NCI-H1436 treated with DMSO at 0.1 percent for 48 hours (cell line): ENCODE measurements at regions not wholly inside any gene's neighbourhood (a gene's known extent, or its start where the extent isn't known, plus 50 kb on each side); places are given as distances from the start of the nearest gene placed in this dataset.

Experiments used
- DNase-seq: peaks from one replicate; lab custom pipeline; 2025; lab: John Stamatoyannopoulos, UW

DNA sequence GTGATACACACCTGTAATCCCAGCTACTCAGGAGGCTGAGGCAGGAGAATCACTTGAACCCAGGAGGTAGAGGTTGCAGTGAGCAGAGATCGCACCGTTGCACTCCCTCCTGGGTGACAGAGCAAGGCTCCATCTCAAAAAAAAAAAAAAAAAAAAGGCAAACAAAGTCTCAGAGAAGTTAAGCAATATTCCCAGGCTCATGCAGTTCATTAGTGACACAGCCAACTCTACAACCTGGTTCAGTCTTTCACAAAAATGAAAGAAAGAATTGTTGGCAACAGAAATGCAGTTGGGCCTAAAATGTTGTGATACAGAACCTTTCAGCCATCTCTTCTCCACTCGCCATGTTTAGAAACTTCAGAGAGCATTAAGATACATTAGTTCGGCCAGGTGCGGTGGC is 242.1 kb downstream of the LTN1 start:
- no peak for DNase-seq

DNA sequence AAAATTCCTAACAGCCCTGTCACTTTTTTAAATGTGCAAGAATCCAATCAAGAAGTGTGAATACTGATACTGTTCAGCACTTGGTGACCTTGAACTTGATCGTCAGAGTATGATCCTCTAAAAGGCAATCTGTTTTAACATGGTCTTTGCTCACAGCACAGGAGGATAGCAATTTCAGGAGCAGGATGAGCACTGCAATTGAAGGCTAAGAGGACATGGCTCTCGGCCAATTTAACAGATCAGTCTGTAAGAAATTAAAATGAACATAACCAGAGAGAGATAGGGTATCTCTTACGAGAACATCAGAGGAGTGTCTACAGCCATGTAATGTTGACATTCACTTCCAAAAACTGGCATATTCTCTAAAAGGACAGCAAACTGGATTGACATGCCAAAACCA is 243.1 kb downstream of the LTN1 start:
- no peak for DNase-seq

GRCh38 chr21:28747464-28747863 is 245.2 kb downstream of the LTN1 start:
- no peak for DNase-seq

DNA sequence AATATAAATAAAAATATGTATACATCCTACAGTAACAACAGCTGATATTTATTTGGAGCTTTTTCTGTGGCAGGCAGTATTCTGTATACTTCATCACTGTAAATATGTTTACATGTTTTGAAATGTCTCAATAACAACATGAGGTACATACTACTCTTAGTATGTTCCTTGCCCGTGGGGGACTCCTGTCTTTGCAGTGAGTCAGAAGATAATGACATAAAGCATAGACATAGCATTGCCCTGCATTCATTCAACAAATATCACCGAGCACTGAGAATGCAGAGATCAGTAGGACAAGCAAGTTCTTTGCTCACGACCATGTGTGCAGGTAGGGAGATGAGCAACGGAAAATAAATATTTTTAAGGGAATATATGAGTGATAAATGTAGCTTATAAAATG is 246.5 kb downstream of the LTN1 start:
- no peak for DNase-seq

GRCh38 chr21:28745131-28746016 is 247.3 kb downstream of the LTN1 start:
- DNase-seq = peak; percentile 20

GRCh38 chr21:28743723-28744122 is 249.0 kb downstream of the LTN1 start:
- DNase-seq = no peak

- DNase-seq = no peak
Measured at GRCh38 chr21:28742527-28742926, 250.2 kb downstream of the LTN1 start.

GRCh38 chr21:28740125-28740524 is 252.6 kb downstream of the LTN1 start:
- no peak for DNase-seq

DNA sequence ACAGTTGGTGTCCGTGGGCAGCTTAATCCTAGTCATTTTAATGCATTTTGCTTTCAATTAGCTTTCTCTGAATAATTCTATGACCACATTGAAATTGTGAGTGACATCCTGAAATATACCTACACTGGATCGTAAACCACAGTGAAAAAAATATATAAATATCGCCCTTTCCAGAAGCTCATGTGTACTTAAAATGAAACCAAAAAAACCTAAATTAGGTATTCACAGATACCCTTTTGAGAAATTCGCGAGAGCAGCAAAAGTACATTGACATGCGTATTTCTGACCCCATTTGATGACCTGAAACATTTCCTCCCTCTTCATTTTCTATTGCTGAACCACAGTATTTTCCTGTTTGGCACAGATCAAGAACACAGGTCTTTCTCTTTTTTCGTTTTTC is 253.8 kb downstream of the LTN1 start:
- no peak for DNase-seq

DNA sequence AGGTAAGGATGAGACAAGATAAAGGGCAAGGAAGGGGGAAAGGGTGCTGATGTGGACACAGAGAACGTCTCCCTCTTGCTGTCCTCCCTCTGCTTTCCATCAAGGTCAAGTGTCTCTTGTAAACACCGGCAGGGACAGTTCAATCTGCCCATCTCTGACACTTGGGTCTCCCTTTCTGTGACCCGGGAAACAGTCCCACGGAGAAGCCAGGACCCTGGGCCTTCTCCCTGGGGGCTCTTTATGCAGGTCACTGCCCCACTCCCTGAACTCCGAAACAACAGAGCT is 254.3 kb downstream of the LTN1 start:
- DNase-seq = no peak

DNA sequence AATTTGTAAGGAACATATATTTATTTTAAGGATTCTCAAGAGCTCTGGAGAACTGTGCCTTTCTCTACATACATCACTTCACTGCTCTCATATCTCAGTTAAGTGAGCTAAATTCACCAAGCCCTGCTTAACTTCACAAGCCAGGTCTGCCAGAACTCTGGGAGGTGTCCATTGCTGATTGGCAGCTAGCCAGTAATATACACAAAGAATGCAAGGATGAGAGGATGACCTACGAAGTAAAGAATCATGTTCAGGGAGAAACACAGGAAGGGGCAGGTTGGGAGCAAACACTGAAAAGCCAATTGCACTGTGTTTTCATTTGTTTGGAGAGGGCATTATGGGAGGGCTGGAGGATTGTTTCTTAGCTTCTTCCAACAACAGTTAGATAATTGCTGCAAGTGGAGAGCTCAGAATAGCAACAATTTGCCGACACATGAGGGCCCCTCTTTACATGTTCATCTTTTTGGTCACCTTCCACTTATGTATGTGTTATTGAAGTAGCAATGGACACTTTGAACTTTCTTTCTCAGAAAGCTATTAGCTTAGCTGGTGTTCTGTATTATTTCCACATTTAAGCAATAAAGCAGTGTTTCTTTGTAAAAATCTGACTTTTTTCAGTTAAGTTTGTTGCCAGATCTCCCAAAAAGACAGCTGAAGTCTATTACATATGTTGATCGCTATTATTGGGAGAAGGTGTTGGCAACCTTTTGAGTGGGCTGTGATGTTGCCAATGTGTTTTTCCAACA is 254.8 kb downstream of the LTN1 start:
- DNase-seq = no peak

- DNase-seq = no peak
Measured at GRCh38 chr21:28734522-28735175, 258.0 kb downstream of the LTN1 start.

GRCh38 chr21:28731700-28732321 is 260.9 kb downstream of the LTN1 start:
- DNase-seq = no peak

DNA sequence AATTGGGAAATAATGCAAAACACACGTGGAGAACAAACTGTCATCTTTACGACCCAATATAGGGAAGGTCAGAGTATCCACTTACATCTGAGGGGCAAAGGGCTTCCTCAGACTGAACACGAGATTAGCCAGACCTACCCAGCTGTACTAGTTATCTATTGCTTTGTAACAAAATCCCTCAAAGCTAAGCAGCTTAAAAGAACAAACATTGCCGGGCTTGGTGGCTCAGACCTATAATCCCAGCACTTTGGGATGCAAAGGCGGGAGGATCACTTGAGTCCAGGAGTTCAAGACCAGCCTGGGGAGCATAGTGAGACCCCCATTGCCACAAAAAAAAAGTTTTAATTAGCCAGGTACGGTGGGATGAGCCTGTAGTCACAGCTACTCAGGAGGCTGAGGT is 262.8 kb downstream of the LTN1 start:
- DNase-seq = no peak

- no peak for DNase-seq
Measured at GRCh38 chr21:28727809-28728208, 264.9 kb downstream of the LTN1 start.

GRCh38 chr21:28725396-28725795 is 267.3 kb downstream of the LTN1 start:
- no peak for DNase-seq

GRCh38 chr21:28723646-28724045 is 269.0 kb downstream of the LTN1 start:
- no peak for DNase-seq

DNA sequence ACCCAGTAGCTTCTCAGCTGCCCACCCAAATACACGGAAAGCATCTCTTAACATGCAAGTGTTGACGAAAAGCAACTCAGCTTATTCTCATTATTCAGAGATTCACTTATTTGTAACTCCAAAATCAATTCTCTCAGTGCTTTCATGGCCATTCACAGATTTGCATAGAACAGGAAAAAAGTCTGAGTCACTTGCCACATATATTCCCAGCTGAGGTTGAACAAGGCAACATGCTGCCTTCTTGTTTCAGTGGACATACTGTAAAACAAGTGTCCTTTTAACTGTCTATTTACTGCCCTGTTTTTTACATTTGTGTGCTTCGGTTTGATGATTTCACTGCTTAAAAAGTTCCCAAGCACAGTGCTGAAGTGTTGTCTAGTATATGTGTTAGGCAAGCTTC is 273.0 kb downstream of the LTN1 start:
- no peak for DNase-seq

- no peak for DNase-seq
Measured at GRCh38 chr21:28714777-28715464, 277.8 kb downstream of the LTN1 start.

DNA sequence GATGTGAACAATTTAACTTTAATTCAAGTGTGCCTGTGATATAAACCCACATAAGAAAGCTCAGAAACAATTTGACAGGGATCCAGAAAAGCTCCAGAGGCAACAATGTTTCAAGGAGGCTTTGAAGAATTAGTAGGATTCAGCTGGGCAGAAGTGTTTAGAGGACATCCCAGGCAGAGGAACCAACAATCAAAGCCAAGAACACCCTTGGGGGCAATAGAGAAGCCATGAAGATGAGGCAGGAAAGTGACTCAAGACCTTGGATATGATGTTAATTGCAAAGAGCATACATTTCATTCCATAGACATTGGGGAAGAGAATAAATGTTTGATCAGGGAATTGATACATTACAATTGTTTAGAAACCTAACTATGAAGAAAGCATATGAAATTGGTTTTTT is 280.3 kb downstream of the LTN1 start:
- no peak for DNase-seq

DNA sequence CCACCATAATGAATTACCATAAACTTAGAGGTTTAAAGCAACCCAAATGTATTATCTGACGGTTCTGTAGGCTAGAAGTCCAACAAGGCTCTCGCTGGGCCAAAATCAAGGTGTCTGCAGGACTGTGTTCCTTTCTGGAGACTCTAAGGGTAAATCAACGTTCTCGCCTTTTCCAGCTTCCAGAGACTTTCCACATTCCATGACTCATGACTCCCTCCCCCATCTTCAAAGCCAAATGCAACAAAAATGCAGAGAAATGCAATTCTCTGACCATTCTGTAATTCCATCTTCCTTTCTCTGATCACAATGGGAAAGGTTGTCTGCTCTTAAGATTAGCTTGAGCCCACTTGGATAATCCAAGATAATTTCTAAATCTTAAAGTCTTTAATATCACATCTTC is 287.1 kb downstream of the LTN1 start:
- DNase-seq = no peak

DNA sequence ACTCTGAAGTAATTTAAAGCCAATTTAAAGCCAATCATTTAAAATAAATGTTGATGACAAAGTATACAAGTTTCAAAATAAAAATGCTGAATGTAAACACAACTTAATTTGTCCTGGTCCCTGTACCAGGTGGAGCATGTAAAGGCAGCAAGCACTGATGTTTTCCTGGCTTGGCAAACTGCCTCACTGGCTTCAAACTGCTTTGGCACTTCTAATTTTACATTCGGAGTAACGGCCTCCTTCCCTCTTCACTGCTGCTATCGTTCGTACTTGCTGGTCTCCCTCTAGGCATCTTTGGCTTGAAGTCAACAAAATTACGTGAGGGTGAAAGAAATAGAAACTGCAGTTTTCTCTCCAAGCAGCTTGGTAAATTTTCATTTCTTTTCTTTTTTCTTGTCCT is 287.9 kb downstream of the LTN1 start:
- DNase-seq = no peak
